ENCODE measurements at regions not wholly inside any gene's neighbourhood (a gene's known extent, or its start where the extent isn't known, plus 50 kb on each side); places are given as distances from the start of the nearest gene placed in this dataset.

DNA sequence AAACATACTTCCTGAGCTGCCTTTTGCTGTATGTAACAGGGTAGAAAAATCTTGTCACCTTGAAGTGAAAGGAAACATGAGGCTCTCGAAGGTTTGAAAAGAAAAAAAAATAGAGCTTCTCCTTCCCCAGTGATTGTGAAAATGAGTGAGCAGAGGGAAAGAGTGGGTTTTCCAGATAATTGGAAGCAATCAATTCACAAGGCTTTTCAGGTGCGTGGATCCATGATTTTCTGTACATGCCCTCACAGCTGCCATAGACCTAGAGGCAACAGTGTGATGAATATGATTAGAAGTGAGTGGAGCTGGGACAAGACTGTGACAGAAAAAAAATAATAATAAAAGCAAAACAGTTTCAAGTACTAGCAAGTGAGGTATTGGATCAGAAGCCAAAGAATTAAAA is 1422.5 kb upstream of the CDH6 start:
- no peak overlapping the region for H3K27ac Mint-ChIP-seq
- H3K27me3 Mint-ChIP-seq = no peaks in the 10 kb centered on the region
- H3K4me1 Mint-ChIP-seq = no peaks in the 10 kb centered on the region
- no peaks in the 10 kb centered on the region for H3K36me3 Mint-ChIP-seq
- no peak overlapping the region for H3K4me3 Mint-ChIP-seq
- peaks cover 5% of the 10 kb centered on the region for H3K9me3 Mint-ChIP-seq
- no peak for DNase-seq

DNA sequence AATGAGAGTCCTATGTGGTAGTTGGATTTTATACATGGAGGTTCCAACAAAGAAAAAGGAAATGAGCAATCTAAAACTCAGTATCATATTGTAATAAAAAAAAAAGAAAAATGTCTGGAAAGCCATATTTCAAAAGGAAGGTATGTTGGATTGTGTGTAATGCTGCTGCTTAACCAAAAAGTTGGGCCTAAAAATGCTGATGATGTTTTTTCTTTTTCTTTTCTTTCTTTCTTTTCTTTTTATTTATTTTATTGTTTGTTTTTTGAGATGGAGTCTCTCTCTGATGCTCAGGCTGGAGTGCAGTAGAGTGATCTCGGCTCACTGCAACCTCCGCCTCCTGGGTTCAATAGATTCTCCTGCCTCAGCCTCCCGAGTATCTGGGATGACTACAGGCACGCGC is 1424.0 kb upstream of the CDH6 start:
- Mint-ChIP-seq H3K9me3 (peaks cover 5% of the 10 kb centered on the region), H3K27me3 (no peaks in the 10 kb centered on the region), H3K27ac (no peak overlapping the region), H3K4me3 (no peak overlapping the region), H3K4me1 (no peaks in the 10 kb centered on the region), H3K36me3 (no peaks in the 10 kb centered on the region)
- DNase-seq = no peak

DNA sequence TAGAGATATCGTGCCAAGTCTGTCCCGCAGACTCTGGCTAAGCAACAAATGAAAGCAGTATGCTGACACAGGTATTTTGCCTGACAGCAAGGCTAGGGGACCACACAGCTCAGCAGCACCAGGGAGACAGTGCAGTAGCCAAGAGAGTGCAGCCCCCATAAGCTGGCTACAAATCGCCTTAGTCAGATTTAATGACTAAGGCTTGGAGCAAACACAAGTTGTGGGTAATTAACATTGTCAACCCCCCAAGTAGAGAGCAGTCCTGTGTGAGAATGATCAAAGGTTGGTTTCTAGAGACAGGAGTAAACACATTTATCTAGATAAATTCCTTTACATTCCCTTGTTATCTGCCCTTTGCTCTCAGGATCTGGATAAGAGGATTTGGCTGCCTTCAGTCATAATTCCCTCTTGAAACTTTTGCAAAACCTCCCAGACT is 1434.5 kb upstream of the CDH6 start:
- Mint-ChIP-seq H3K27me3 (no peaks in the 10 kb centered on the region), H3K4me1 (no peaks in the 10 kb centered on the region), H3K27ac (no peak overlapping the region), H3K36me3 (no peaks in the 10 kb centered on the region), H3K9me3 (peaks cover 5% of the 10 kb centered on the region), H3K4me3 (no peak overlapping the region)
- DNase-seq = no peak

DNA sequence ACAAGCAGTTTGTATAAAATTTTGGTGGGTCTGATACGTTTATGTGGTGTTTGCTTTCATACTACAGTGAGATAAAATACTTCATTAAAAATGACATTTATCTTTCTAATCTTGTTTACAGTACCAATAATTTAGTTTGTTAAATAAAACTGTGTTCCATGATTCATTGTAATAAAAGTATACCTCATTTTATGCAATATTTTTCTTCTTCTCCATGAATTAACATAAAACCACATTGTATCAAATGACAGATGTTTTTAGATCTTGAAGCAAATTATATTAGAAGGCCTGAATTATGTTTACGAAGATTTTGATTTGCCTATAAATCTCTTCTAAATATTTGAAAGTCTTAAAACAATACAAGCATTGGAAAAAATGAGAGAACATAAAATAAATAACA is 1443.0 kb upstream of the CDH6 start:
- Mint-ChIP-seq H3K9me3 (peaks cover 7% of the 10 kb centered on the region), H3K36me3 (no peaks in the 10 kb centered on the region), H3K27ac (no peak overlapping the region), H3K4me1 (no peaks in the 10 kb centered on the region), H3K4me3 (no peak overlapping the region), H3K27me3 (no peaks in the 10 kb centered on the region)
- no peak for DNase-seq

DNA sequence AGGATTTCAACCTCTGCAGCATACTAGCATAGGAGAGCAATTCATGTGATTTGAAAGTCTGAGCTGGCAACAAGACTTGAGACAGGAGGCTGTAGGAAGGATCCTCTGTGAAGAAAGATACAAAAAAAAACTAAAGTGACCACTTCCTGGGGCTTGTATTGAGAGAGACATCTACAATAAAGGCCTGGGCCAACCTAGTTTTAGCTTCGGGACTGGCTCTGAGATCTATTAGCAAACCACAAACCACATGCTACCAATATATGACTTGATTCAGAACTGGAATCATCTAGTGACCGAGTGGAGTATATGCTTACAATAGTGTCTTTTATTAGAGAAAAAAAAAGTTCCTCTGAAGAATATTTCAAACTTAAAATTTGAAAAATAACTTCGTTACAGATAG is 1448.9 kb upstream of the CDH6 start:
- Mint-ChIP-seq H3K27ac (no peak overlapping the region), H3K4me1 (no peaks in the 10 kb centered on the region), H3K9me3 (peaks cover 5% of the 10 kb centered on the region), H3K4me3 (no peak overlapping the region), H3K27me3 (no peaks in the 10 kb centered on the region), H3K36me3 (no peaks in the 10 kb centered on the region)
- DNase-seq = no peak

DNA sequence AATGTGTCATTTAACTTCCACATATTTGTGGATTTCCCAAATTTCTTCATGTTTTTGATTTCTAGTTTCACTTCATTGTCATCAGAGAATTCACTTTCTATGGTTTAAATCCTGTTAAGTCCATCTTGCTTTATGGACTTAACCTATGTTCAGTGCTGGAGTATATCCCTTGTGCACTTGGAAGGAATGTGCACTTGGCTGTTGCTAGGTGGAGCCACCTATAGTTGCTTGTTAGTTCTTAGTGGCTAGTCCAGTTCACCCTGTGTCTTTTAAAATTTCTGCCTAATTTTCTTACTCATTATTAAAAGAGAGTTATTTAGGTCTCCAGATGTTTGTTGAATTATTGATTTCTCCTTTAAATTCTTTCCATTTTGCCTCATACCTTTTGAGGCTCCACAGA is 1472.5 kb upstream of the CDH6 start:
- Mint-ChIP-seq H3K4me3 (no peak overlapping the region), H3K36me3 (no peaks in the 10 kb centered on the region), H3K27ac (no peak overlapping the region), H3K4me1 (no peaks in the 10 kb centered on the region), H3K27me3 (no peaks in the 10 kb centered on the region), H3K9me3 (peaks cover 2% of the 10 kb centered on the region)
- DNase-seq = no peak

DNA sequence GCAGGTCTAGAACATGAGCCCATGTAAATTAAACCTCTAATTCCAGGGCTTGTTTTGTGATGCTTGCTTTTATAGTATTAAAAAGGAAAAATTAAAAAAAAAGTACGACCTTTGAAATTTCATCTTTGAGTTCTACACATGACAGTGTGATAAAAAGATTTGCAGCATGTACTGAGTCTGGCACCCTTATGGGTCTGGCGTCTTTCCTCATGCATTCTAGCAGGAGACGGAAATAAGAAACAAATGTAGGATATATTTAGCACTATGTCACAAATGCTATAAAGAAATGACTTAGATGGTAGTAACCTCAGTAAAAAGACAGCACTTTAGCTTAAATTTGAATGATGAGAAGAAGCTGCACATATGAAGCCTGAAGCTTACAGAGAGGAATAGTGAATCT is 1474.3 kb upstream of the CDH6 start:
- Mint-ChIP-seq H3K27ac (no peak overlapping the region), H3K36me3 (no peaks in the 10 kb centered on the region), H3K4me1 (no peaks in the 10 kb centered on the region), H3K4me3 (no peak overlapping the region), H3K9me3 (no peaks in the 10 kb centered on the region), H3K27me3 (no peaks in the 10 kb centered on the region)
- DNase-seq = no peak

DNA sequence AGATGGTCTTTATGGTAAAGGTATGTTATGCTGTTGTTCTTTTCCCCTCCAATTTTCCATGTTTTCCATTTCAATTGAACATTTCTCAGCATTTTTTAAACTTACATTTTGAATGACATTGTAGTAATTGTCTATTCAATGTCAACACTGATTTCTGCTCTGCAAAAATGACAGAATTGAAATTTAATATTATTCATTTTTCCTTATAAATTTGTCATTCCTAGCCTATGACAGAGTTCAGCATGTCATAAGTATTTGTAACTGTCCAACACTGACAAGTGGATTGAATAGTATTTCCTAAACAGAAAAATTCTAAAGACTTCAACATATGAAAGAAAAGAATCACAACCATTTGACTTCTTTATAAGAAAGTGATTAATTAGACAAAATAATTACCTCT is 1478.3 kb upstream of the CDH6 start:
- H3K27me3 Mint-ChIP-seq = no peaks in the 10 kb centered on the region
- peaks cover 7% of the 10 kb centered on the region for H3K9me3 Mint-ChIP-seq
- no peak overlapping the region for H3K27ac Mint-ChIP-seq
- no peaks in the 10 kb centered on the region for H3K4me1 Mint-ChIP-seq
- DNase-seq = no peak
- no peak overlapping the region for H3K4me3 Mint-ChIP-seq
- H3K36me3 Mint-ChIP-seq = no peaks in the 10 kb centered on the region

DNA sequence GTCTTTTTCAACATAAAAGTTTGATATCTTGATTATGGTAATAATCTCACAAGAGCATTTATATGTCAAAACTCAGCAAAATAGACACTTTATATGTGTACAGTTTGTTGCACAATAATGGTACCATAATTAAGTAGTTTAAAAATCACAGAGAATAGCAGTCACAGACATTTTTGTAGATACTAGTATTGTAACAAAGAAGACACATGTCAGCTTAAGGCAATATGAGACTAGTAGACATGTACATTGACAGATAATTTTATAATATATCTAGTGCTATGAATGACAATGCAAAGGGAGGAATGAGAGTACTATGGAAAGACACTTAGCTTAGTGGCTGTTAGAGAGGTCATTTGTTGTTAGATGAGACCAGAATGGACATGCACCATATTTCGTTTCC is 1490.6 kb upstream of the CDH6 start:
- DNase-seq = no peak
- H3K27me3 Mint-ChIP-seq = no peaks in the 10 kb centered on the region
- no peak overlapping the region for H3K27ac Mint-ChIP-seq
- no peaks in the 10 kb centered on the region for H3K4me1 Mint-ChIP-seq
- peaks cover 3% of the 10 kb centered on the region for H3K9me3 Mint-ChIP-seq
- H3K36me3 Mint-ChIP-seq = no peaks in the 10 kb centered on the region
- H3K4me3 Mint-ChIP-seq = no peak overlapping the region

DNA sequence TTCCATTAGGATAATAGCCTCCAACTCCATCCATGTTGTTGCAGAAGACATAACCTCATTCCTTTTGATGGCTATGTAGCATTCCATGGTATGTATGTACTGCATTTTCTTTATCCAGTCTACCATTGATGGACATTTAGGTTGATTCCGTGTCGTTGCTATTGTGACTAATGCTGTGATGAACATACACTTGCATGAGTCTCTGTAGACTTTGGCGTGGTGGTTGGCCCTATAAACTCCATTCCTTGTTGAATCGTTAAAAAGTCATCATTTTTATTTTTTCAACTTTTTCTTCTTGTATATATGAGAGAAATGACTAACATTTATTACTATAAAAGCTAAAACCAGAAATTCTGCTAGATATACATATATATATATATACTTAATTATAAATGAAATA is 1491.9 kb upstream of the CDH6 start:
- Mint-ChIP-seq H3K4me3 (no peak overlapping the region), H3K4me1 (no peaks in the 10 kb centered on the region), H3K27me3 (no peaks in the 10 kb centered on the region), H3K9me3 (peaks cover 3% of the 10 kb centered on the region), H3K27ac (no peak overlapping the region), H3K36me3 (no peaks in the 10 kb centered on the region)
- no peak for DNase-seq

DNA sequence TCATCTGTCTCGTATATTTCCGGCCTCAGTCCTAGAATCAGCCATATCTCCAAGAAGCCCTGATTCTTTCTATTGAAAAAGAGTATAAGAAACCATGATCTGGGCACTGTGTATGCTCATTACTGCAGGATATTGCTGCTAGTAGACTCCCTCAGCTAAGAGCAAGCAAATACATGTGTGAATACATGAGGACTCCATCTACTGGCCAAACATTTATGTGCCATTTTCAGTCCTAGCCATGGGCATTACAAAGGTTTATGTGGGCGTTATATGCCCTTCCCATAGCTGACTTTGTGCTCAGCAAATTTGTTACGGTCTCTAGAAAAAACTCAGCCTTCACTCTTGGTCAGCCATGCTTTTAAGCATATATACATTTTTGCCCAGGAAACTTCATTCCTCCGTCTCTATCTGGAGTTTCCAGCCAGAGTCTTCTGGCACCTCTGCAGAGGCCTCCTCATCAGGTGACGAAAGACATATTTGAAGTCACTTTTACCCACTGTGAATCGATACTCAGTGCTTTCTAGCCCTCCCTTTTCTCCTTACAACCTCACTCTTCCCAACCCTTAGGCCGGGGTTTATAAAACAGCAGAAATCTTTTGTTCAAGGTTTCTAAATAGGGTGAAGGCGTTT is 1495.6 kb upstream of the CDH6 start:
- peaks cover 3% of the 10 kb centered on the region for H3K9me3 Mint-ChIP-seq
- no peaks in the 10 kb centered on the region for H3K4me1 Mint-ChIP-seq
- H3K36me3 Mint-ChIP-seq = no peaks in the 10 kb centered on the region
- no peak overlapping the region for H3K4me3 Mint-ChIP-seq
- no peak for DNase-seq
- H3K27me3 Mint-ChIP-seq = no peaks in the 10 kb centered on the region
- H3K27ac Mint-ChIP-seq = no peak overlapping the region

DNA sequence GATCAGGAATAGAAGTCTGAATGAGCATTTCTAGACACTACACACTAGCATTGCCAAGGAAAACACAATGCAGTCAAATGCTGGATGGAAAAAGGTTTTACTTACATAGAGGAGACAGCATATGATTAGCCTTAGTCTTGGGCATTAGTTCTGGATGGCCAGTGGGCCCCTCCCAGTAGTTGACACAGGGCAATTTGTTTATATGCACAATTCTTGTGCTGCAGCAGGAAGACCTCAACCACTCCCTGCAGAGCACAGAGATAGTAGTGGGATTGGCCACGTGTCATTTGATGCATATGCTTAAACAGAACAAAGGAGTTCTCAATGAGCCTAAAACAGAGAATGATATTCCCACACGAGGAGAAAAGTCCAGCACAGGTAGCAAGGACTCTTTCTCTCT is 1496.2 kb upstream of the CDH6 start:
- Mint-ChIP-seq H3K9me3 (peaks cover 3% of the 10 kb centered on the region), H3K27me3 (no peaks in the 10 kb centered on the region), H3K4me3 (no peak overlapping the region), H3K27ac (no peak overlapping the region), H3K36me3 (no peaks in the 10 kb centered on the region), H3K4me1 (no peaks in the 10 kb centered on the region)
- no peak for DNase-seq

DNA sequence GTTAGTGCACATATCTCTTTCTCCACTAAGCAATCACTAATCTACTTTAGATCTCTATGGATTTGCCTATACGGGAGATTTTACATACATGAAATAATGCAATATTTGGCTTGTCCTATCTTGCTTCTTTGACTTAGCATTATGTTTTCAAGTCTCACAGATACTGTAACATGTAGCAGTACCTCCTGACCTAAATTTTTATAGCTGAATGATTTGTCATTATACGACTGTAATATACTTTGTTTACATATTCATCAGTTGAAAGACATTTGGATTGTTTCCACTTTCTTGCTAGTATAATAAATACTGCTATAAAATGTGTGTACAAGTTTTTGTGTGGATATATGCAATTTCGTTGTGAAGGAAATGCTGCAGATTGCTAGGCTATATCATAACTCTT is 1520.8 kb upstream of the CDH6 start:
- no peak overlapping the region for H3K4me3 Mint-ChIP-seq
- H3K27me3 Mint-ChIP-seq = no peaks in the 10 kb centered on the region
- DNase-seq = no peak
- no peaks in the 10 kb centered on the region for H3K36me3 Mint-ChIP-seq
- H3K9me3 Mint-ChIP-seq = peaks cover 16% of the 10 kb centered on the region
- no peaks in the 10 kb centered on the region for H3K4me1 Mint-ChIP-seq
- no peak overlapping the region for H3K27ac Mint-ChIP-seq

DNA sequence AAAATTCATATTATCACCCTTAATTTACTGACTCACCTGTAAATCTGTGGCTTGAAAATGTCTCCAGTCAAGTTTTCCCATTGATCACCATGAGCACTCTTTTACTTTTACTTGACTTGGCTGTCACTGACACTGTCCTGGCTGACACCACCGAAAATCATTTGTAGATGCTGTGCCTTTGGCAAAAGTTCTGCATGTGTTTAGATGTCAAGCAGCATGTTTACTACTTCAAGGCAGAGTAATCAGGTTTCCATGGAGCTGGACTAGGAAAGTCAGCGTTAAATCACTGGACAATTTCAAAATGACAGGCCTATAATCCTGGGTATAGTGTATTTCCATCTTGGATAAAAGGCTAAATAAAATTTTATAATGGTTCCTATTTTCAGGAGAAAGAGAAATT is 1530.6 kb upstream of the CDH6 start:
- H3K9me3 Mint-ChIP-seq = peaks cover 7% of the 10 kb centered on the region
- H3K36me3 Mint-ChIP-seq = no peaks in the 10 kb centered on the region
- H3K4me1 Mint-ChIP-seq = no peaks in the 10 kb centered on the region
- no peak overlapping the region for H3K27ac Mint-ChIP-seq
- DNase-seq = no peak
- H3K4me3 Mint-ChIP-seq = no peak overlapping the region
- no peaks in the 10 kb centered on the region for H3K27me3 Mint-ChIP-seq

DNA sequence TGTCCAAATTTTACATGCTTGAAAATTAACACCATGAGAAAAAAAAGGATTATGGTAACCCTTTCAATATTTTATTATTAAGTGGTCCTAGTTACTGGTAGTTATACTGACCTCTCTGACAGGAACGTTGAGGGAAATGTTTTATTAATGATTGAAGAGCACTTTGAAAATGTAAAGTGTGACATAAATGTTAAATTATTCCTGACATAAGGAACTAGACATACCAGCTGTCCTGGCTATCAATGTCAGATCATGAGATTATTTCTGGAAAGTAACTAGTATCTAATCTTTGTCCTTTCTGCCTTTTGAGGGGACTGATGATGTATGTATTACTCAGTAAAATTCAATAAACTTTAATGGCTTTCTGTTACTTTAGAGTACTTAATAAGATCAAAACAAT is 1538.5 kb upstream of the CDH6 start:
- no peaks in the 10 kb centered on the region for H3K4me1 Mint-ChIP-seq
- H3K27me3 Mint-ChIP-seq = no peaks in the 10 kb centered on the region
- H3K9me3 Mint-ChIP-seq = peaks cover 10% of the 10 kb centered on the region
- no peaks in the 10 kb centered on the region for H3K36me3 Mint-ChIP-seq
- no peak for DNase-seq
- H3K27ac Mint-ChIP-seq = no peak overlapping the region
- H3K4me3 Mint-ChIP-seq = no peak overlapping the region

DNA sequence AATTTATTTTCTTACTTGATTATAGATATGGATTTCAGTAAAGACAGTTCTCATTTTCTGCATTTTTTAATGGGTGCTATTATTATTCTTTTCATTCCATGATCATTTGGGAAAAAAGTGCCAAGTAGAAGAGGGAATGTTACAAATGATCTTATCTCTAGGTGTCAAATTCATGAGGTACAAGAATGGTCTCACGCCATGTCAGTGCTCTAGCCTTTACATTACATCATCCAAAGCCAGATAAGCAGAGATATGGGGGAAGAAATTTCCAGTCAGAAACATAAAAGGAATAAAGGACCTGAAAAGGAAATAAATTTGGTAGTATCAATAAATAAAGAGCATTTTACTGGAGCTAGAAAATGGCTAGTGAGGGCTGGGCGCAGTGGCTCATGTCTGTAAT is 1544.2 kb upstream of the CDH6 start:
- no peaks in the 10 kb centered on the region for H3K27me3 Mint-ChIP-seq
- H3K36me3 Mint-ChIP-seq = no peaks in the 10 kb centered on the region
- no peak overlapping the region for H3K27ac Mint-ChIP-seq
- no peak overlapping the region for H3K4me3 Mint-ChIP-seq
- H3K9me3 Mint-ChIP-seq = peaks cover 3% of the 10 kb centered on the region
- no peaks in the 10 kb centered on the region for H3K4me1 Mint-ChIP-seq
- DNase-seq = no peak

DNA sequence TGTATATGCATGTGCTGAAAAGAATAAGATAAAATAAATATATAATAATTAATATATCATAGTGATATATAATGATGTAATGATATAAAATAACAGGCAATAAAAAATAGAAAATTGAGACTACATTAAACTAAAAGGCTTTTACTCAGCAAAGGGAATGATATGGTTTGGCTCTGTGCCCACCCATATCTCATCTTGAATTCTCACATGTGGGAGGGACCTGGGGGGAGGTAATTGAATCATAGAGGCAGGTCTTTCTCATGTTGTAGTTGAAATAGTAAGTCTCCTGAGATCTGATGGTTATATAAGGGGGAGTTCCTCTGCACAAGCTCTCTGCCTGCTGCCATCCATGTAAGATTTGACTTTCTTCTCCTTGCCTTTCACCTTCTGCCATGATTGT is 1550.9 kb upstream of the CDH6 start:
- no peaks in the 10 kb centered on the region for H3K4me1 Mint-ChIP-seq
- DNase-seq = no peak
- H3K36me3 Mint-ChIP-seq = no peaks in the 10 kb centered on the region
- no peak overlapping the region for H3K4me3 Mint-ChIP-seq
- no peak overlapping the region for H3K27ac Mint-ChIP-seq
- H3K27me3 Mint-ChIP-seq = no peaks in the 10 kb centered on the region
- peaks cover 12% of the 10 kb centered on the region for H3K9me3 Mint-ChIP-seq
